ENCODE measurements at regions not wholly inside any gene's neighbourhood (a gene's known extent, or its start where the extent isn't known, plus 50 kb on each side); places are given as distances from the start of the nearest gene placed in this dataset.

- Mint-ChIP-seq H3K9me3 (ENCODE audit: low read depth) (no peaks in the 10 kb centered on the region), H3K27ac (no peak overlapping the region), H3K4me1 (no peaks in the 10 kb centered on the region), H3K36me3 (no peaks in the 10 kb centered on the region), H3K4me3 (no peak overlapping the region), H3K27me3 (no peaks in the 10 kb centered on the region)
- DNase-seq (no peak), ATAC-seq (no peak)
- CTCF ChIA-PET: no interaction called here
These were observed 65.1 kb downstream of the PFDN4 start for GRCh38 chr20:54272901-54273488.

DNA sequence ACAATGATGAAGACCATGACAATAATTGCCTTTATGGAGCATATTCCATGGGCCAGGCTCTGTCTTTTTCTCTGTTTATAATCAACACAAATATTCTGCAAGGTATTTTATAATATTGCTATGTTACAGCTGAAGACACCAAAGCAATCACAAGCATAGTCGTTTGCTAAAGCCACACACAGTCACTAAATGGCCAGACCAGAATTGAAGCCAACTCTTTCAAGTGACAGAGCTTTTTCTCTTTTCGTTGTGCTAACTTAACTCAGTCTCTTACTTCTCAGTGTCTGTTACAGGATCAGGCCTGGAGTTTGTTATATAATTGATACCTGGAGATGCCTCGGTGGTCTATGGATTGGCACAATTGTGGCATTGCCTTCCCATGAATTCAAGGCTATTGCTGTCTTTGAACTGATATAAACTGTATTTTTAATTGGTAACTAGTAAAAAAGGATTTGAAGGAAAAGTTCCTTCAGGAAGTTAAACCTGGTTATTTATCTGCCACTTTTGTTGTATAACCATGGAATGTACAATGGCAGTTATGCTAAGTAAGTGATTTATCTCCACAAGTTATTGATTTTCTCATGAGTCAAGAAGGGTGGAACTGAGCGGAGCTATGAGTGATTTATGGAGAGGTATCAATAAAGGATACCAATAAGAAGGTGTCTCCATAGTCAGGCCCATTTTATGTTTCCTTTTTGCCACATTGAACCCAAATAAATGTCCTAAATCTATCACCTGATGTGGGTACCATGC lies 67.6 kb downstream of the PFDN4 start:
- H3K4me1 Mint-ChIP-seq: no peaks in the 10 kb centered on the region
- no peak overlapping the region for H3K27ac Mint-ChIP-seq
- CTCF ChIA-PET: no interaction called here
- ATAC-seq (no peak), DNase-seq (no peak)
- no peaks in the 10 kb centered on the region for H3K36me3 Mint-ChIP-seq
- H3K27me3 Mint-ChIP-seq: no peaks in the 10 kb centered on the region
- H3K9me3 Mint-ChIP-seq (ENCODE audit: low read depth): no peaks in the 10 kb centered on the region
- H3K4me3 Mint-ChIP-seq: no peak overlapping the region

DNA sequence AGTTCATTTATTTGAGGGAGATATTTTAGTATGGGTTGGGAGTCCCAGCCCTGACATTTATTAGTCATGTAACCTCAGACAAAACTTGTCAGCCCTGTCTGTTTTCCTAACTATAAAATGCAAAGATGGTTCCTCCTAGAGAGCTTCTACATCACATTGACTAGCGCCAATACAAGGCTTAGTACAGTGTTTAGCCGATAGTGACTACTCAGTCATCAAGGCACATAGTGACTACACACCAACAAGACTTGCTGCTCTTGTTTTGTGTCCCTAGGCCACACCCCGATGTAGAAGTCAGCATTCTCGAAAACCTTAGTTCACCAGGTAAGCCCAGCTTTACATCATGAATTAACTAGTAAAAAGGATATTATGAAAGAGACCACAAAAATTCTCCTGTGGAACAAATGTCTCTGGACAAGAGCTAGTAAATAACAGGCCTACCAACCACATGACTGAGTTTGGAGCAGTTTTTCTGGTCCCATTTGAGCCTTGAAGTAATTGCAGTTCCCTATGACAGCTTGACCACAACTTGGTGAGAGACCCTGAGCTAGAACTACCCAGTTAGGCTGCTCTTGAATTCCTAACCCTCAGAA lies 68.8 kb downstream of the PFDN4 start:
- Mint-ChIP-seq H3K9me3 (ENCODE audit: low read depth) (no peaks in the 10 kb centered on the region), H3K27me3 (no peaks in the 10 kb centered on the region), H3K4me1 (no peaks in the 10 kb centered on the region), H3K4me3 (no peak overlapping the region), H3K27ac (no peak overlapping the region), H3K36me3 (no peaks in the 10 kb centered on the region)
- DNase-seq (no peak), ATAC-seq (no peak)
- CTCF ChIA-PET: no interaction called here

DNA sequence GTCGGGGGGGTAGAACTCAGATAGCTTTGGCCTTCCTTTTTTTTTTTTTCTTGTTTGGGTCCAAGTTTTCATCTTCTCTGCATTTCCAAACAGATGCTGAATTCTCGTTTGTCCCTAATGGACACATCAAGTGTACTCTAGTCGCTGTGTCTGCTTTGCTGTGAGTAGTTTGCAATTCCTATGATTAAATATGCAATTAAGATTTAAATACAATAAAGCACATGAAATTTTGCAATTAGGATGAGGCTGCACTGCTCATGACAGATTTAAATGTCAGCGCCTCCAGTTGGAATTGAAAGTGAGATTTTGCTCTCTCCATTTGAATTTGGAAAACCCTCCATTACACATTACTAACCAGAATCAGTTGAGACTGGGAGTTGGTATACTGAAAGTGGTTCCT lies 70.4 kb downstream of the PFDN4 start:
- CTCF ChIA-PET: no interaction called here
- ATAC-seq (no peak), DNase-seq (no peak)
- Mint-ChIP-seq H3K4me1 (no peaks in the 10 kb centered on the region), H3K36me3 (no peaks in the 10 kb centered on the region), H3K4me3 (no peak overlapping the region), H3K9me3 (ENCODE audit: low read depth) (no peaks in the 10 kb centered on the region), H3K27ac (no peak overlapping the region), H3K27me3 (no peaks in the 10 kb centered on the region)

DNA sequence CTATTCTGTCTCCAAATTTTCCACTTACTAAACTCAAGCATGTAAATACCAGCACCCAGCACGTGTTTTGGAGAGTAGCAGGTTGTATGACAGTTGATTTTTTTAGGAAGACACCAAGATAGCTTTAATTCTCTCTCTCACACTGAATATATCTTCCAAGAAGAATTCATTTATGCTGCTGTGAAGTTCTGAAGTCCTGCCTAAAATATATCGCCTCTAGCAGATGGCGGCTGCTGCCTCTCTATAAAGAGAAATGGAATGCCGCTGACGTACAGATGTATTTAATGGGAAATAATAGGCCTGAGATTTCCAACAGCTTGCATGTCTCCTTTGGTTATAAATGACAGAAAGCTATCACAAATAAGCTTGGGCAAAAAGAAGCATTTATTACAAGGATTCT lies 74.7 kb downstream of the PFDN4 start:
- H3K9me3 Mint-ChIP-seq (ENCODE audit: low read depth): no peaks in the 10 kb centered on the region
- no peak overlapping the region for H3K27ac Mint-ChIP-seq
- no peaks in the 10 kb centered on the region for H3K27me3 Mint-ChIP-seq
- no peak overlapping the region for H3K4me3 Mint-ChIP-seq
- ATAC-seq: no peak
- DNase-seq: no peak
- H3K4me1 Mint-ChIP-seq: peaks cover 6% of the 10 kb centered on the region
- peaks cover 2% of the 10 kb centered on the region for H3K36me3 Mint-ChIP-seq
- CTCF ChIA-PET: interaction anchor here (1.1 kb wide), 1 partner anchor 116 kb away, joined by 3 read pairs; no protein-coding TSS in a partner anchor

DNA sequence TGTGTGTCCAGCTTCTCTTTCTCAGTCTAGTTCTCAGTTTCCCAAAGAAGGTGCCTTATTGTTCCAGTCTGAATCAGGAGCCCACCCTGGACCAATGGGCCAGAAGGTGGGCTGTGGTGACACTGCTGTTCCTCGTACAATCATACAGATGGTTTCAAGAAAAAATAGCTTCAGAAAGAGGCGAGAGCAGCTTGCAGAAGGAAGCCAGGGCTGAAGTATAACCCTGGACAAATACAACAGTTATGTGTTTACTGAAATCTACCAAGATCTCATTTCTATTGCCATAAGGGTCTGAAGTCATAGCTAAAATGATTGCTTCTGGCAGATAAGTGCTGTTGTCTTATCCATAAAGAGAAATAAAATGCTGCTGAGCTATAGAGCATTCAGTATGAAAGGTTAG lies 75.4 kb downstream of the PFDN4 start:
- Mint-ChIP-seq H3K36me3 (peaks cover 2% of the 10 kb centered on the region), H3K4me3 (no peak overlapping the region), H3K27me3 (no peaks in the 10 kb centered on the region), H3K9me3 (ENCODE audit: low read depth) (no peaks in the 10 kb centered on the region), H3K4me1 (peaks cover 6% of the 10 kb centered on the region), H3K27ac (no peak overlapping the region)
- DNase-seq (no peak), ATAC-seq (no peak)
- CTCF ChIA-PET: interaction anchor here (1.1 kb wide), 1 partner anchor 115 kb away, joined by 3 read pairs; no protein-coding TSS in a partner anchor

- no peak for ATAC-seq
These were observed 77.2 kb downstream of the PFDN4 start for GRCh38 chr20:54284928-54285704.

GRCh38 chr20:54290636-54291035 lies 82.7 kb downstream of the PFDN4 start:
- no peak for ATAC-seq
- no peak for DNase-seq
- Mint-ChIP-seq H3K27me3 (no peaks in the 10 kb centered on the region), H3K9me3 (ENCODE audit: low read depth) (no peaks in the 10 kb centered on the region), H3K27ac (no peak overlapping the region), H3K36me3 (no peaks in the 10 kb centered on the region), H3K4me1 (peaks cover 2% of the 10 kb centered on the region), H3K4me3 (no peak overlapping the region)
- CTCF ChIA-PET: no interaction called here

More at GRCh38 chr20:54284928-54285704, 77.2 kb downstream of the PFDN4 start:
- CTCF ChIA-PET: no interaction called here
- Mint-ChIP-seq H3K4me3 (no peak overlapping the region), H3K36me3 (peaks cover 2% of the 10 kb centered on the region), H3K27me3 (no peaks in the 10 kb centered on the region), H3K4me1 (peaks cover 6% of the 10 kb centered on the region), H3K9me3 (ENCODE audit: low read depth) (no peaks in the 10 kb centered on the region), H3K27ac (peak overlapping the region; percentile 56)
- DNase-seq: no peak

DNA sequence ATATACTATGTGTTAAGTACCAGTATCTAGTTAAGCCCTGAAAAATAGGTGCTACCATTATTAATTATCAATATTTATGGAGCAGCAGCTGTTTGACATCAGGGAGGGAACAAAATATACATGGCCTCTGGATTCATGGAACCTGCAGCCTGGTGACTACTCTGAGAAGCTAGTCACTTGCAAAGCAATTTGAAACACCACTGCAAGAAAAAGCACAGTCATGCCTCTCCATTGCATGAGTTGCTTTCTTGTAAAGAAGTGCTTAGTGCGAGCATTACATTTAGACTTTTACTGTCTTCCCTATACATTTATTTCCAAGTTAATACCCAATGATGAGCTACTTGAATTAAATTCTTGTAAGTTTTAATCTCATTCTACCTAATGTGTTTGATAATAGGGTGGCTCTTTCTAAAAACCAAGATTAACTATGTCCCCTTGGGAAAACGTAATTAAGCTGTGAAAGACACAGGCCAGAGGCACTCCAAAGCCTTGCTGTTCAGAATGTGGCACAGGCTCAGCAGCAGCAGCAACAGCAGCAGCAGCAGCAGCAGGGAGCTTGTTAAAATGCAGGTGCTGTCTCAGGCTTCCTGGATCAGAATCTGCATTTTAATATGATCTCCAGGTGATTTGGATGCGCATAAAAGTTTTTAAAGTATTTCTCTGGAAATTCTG lies 83.6 kb downstream of the PFDN4 start:
- Mint-ChIP-seq H3K27ac (no peak overlapping the region), H3K4me3 (no peak overlapping the region), H3K9me3 (ENCODE audit: low read depth) (no peaks in the 10 kb centered on the region), H3K27me3 (no peaks in the 10 kb centered on the region), H3K4me1 (no peaks in the 10 kb centered on the region), H3K36me3 (no peaks in the 10 kb centered on the region)
- no peak for ATAC-seq
- CTCF ChIA-PET: no interaction called here
- DNase-seq: no peak

DNA sequence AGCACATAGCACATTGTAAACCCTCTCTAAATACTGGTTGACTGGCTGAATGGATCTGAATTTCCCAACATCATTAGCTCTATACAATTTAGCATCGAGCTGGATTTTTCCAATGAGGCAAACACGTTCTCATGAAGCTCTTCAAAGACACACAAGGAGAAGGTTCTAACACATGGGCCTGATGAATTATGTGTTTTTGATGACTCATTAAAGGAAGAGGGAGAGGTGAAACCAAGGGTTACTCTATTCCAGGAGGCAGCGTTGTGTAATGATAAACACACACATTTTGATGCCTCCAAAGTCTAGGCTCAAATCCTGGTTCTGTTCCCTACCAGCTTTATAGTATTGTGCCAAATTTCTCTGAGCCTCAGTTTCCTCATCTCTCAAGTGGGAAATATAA lies 84.3 kb downstream of the PFDN4 start:
- H3K4me3 Mint-ChIP-seq: no peak overlapping the region
- H3K9me3 Mint-ChIP-seq (ENCODE audit: low read depth): no peaks in the 10 kb centered on the region
- CTCF ChIA-PET: no interaction called here
- no peak for ATAC-seq
- H3K4me1 Mint-ChIP-seq: no peaks in the 10 kb centered on the region
- no peaks in the 10 kb centered on the region for H3K27me3 Mint-ChIP-seq
- no peak for DNase-seq
- no peaks in the 10 kb centered on the region for H3K36me3 Mint-ChIP-seq
- no peak overlapping the region for H3K27ac Mint-ChIP-seq

DNA sequence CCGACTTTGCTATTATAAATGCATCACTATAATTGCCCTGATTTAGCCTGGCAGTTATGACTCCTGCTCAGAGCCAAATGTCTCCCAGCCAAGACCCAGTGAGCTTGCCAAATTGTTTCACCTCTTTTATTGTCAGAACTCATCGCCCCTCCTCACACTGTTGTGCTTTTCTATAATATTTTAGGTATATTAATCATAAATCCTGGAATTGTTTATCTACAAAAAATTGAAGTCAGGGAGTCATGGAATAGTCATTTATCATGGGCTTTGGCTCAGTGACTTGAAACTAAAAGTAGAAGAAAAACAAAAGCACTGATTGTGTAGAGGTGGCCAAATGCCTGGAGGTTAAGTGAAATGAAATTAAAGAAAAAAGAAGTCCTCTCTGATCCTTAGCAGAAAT lies 85.6 kb downstream of the PFDN4 start:
- CTCF ChIA-PET: interaction anchor here (1.4 kb wide), 1 partner anchor 15 kb away, joined by 3 read pairs; no protein-coding TSS in a partner anchor
- no peaks in the 10 kb centered on the region for H3K4me1 Mint-ChIP-seq
- DNase-seq (no peak), ATAC-seq (no peak)
- peaks cover 2% of the 10 kb centered on the region for H3K27me3 Mint-ChIP-seq
- no peaks in the 10 kb centered on the region for H3K36me3 Mint-ChIP-seq
- H3K4me3 Mint-ChIP-seq: no peak overlapping the region
- no peak overlapping the region for H3K27ac Mint-ChIP-seq
- no peaks in the 10 kb centered on the region for H3K9me3 Mint-ChIP-seq (ENCODE audit: low read depth)

DNA sequence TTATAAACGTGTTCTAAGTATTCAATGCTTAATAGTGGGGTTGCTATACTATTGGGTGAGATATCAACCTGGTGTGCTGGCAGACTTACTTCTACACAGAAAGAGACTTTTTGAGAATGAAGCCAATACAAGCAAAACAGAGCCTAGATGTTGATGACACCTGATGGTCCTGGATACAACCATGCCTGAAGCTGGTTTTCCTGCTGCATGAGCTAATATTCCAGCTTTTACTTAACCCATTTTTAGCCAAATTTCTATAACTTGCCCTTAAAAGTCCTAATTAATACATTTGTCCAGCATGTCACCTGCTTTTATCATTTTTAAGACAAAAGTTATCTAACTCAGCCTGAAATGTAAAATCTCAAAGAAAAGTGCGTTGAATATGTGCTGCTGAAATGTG lies 86.2 kb downstream of the PFDN4 start:
- no peaks in the 10 kb centered on the region for H3K4me1 Mint-ChIP-seq
- H3K36me3 Mint-ChIP-seq: no peaks in the 10 kb centered on the region
- CTCF ChIA-PET: interaction anchor here (1.4 kb wide), 1 partner anchor 14 kb away, joined by 3 read pairs; no protein-coding TSS in a partner anchor
- H3K27me3 Mint-ChIP-seq: peaks cover 2% of the 10 kb centered on the region
- ATAC-seq (no peak), DNase-seq (no peak)
- H3K4me3 Mint-ChIP-seq: no peak overlapping the region
- no peaks in the 10 kb centered on the region for H3K9me3 Mint-ChIP-seq (ENCODE audit: low read depth)
- H3K27ac Mint-ChIP-seq: no peak overlapping the region

- Mint-ChIP-seq H3K36me3 (no peaks in the 10 kb centered on the region), H3K9me3 (ENCODE audit: low read depth) (no peaks in the 10 kb centered on the region), H3K27me3 (peaks cover 2% of the 10 kb centered on the region), H3K4me3 (no peak overlapping the region), H3K4me1 (no peaks in the 10 kb centered on the region), H3K27ac (no peak overlapping the region)
- CTCF ChIA-PET: no interaction called here
- ATAC-seq (no peak), DNase-seq (no peak)
These were observed 87.8 kb downstream of the PFDN4 start for GRCh38 chr20:54295686-54296085.
